GM23338 (cell line): ENCODE measurements at regions not wholly inside any gene's neighbourhood (a gene's known extent, or its start where the extent isn't known, plus 50 kb on each side); places are given as distances from the start of the nearest gene placed in this dataset.

Source experiments
- ATAC-seq: fragments of 200-7000 bp; cut with Tn5 transposase; 3 replicates; pipeline ENCODE4 v1.9.1; 2020
- DNase-seq: peaks from one replicate; pipeline ENCODE4 v3.0.0-alpha.2; 2015; ENCODE audit warnings: low spot score
- H2AFZ ChIP-seq: fragments of 200-600 bp; sonication (generic); 2 replicates; pipeline ENCODE4 v1.8.0; 2016; ENCODE audit warnings: antibody characterized with exemption, mild to moderate bottlenecking, moderate library complexity
- H3F3A ChIP-seq: fragments of 200-600 bp; sonication (generic); replicated peaks from 2 replicates; pipeline ENCODE4 v1.8.0; 2017; ENCODE audit warnings: antibody characterized with exemption, mixed run types, low read depth
- H3K27ac ChIP-seq: fragments of 200-600 bp; sonication (generic); 2 replicates; pipeline ENCODE4 v1.6.1; 2016; ENCODE audit warnings: low read depth
- H3K27me3 ChIP-seq: fragments of 200-600 bp; sonication (generic); 2 replicates; pipeline ENCODE4 v1.8.0; 2016; ENCODE audit warnings: mild to moderate bottlenecking, mixed run types, moderate library complexity; ENCODE audit not compliant: insufficient read depth
- H3K36me3 ChIP-seq: fragments of 200-600 bp; sonication (generic); 2 replicates; pipeline ENCODE4 v1.8.0; 2016; ENCODE audit warnings: mild to moderate bottlenecking; ENCODE audit not compliant: insufficient read depth
- H3K4me1 ChIP-seq: fragments of 200-600 bp; sonication (generic); 2 replicates; pipeline ENCODE4 v1.8.0; 2016; ENCODE audit warnings: mild to moderate bottlenecking, moderate library complexity; ENCODE audit not compliant: insufficient read depth
- H3K4me2 ChIP-seq: fragments of 200-600 bp; sonication (generic); 2 replicates; pipeline ENCODE4 v1.7.1; 2017; ENCODE audit warnings: mixed run types
- H3K4me3 ChIP-seq: fragments of 200-600 bp; sonication (generic); 2 replicates; pipeline ENCODE4 v1.6.1; 2016; ENCODE audit warnings: mixed run types
- H3K79me2 ChIP-seq: fragments of 200-600 bp; sonication (generic); replicated peaks from 2 replicates; pipeline ENCODE4 v1.8.0; 2017; ENCODE audit warnings: mild to moderate bottlenecking; ENCODE audit not compliant: insufficient read depth
- H3K9me2 ChIP-seq: fragments of 200-600 bp; sonication (generic); 2 replicates; pipeline ENCODE4 v1.8.0; 2017; ENCODE audit not compliant: insufficient read depth
- H4K20me1 ChIP-seq: fragments of 200-600 bp; sonication (generic); replicated peaks from 2 replicates; pipeline ENCODE4 v1.8.0; 2017; ENCODE audit warnings: mild to moderate bottlenecking; ENCODE audit not compliant: insufficient read depth
- H3K27ac Mint-ChIP-seq: 2 replicates; pipeline ENCODE4 v1.8.0; 2020; ENCODE audit warnings: inconsistent platforms, mild to moderate bottlenecking, moderate library complexity, mixed read lengths
- H3K27me3 Mint-ChIP-seq: 3 replicates; pipeline ENCODE4 v1.8.0; 2022; ENCODE audit warnings: low read depth, mild to moderate bottlenecking, moderate library complexity, mixed read lengths, inconsistent platforms; ENCODE audit not compliant: insufficient read depth, poor library complexity
- H3K36me3 Mint-ChIP-seq: 3 replicates; pipeline ENCODE4 v1.8.0; 2021; ENCODE audit warnings: low read depth, mild to moderate bottlenecking, inconsistent platforms, moderate library complexity, mixed read lengths
- H3K4me1 Mint-ChIP-seq: 3 replicates; pipeline ENCODE4 v1.8.0; 2020; ENCODE audit warnings: mild to moderate bottlenecking, inconsistent platforms, mixed read lengths
- H3K4me3 Mint-ChIP-seq: 3 replicates; pipeline ENCODE4 v1.8.0; 2021; ENCODE audit warnings: moderate library complexity, mild to moderate bottlenecking, inconsistent platforms, mixed read lengths
- H3K9me3 Mint-ChIP-seq: 3 replicates; pipeline ENCODE4 v1.8.0; 2020; ENCODE audit warnings: moderate library complexity, mild to moderate bottlenecking, inconsistent platforms, mixed read lengths
- CREB1 ChIP-seq: fragments of 250-450 bp; sonication (Bioruptor Pico); IDR thresholded peaks from 2 replicates; pipeline ENCODE4 v1.5.0; 2020; ENCODE audit warnings: low read depth, mild to moderate bottlenecking, moderate library complexity
- CTCF ChIP-seq, 2 experiments: fragments of 200-600 bp in 1 of 2; sonication (generic) in 1 of 2; conservative IDR thresholded peaks; 2 replicates each; pipeline versions ENCODE4 v1.5.1 to v1.6.1; 2016 to 2017; ENCODE audit warnings: antibody characterized with exemption in 2 of 2, low read depth in 2 of 2, mild to moderate bottlenecking in 2 of 2, moderate library complexity in 1 of 2
- POLR2AphosphoS5 ChIP-seq: IDR thresholded peaks from 2 replicates; pipeline ENCODE4 v1.6.1; 2016; ENCODE audit warnings: antibody characterized with exemption, low read depth
- REST ChIP-seq: IDR thresholded peaks from one replicate; pipeline ENCODE4 v1.6.1; 2018; ENCODE audit warnings: antibody characterized with exemption; ENCODE audit not compliant: unreplicated experiment
- ZNF114 ChIP-seq: fragments of 250-450 bp; sonication (Bioruptor Pico); IDR thresholded peaks from 2 replicates; pipeline ENCODE4 v1.5.0; 2020; ENCODE audit warnings: mild to moderate bottlenecking, moderate library complexity
- ZNF331 ChIP-seq: fragments of 250-450 bp; sonication (Bioruptor Pico); IDR thresholded peaks from 2 replicates; pipeline ENCODE4 v1.5.0; 2020; ENCODE audit warnings: low read depth, mild to moderate bottlenecking, moderate library complexity
- ZNF462 ChIP-seq: fragments of 250-450 bp; sonication (Bioruptor Pico); IDR thresholded peaks from 2 replicates; pipeline ENCODE4 v1.5.0; 2020; ENCODE audit warnings: mild to moderate bottlenecking, moderate library complexity

- TF ChIP-seq ZNF462 (CRISPR knock-in tag): no peak
Measured at GRCh38 chr4:75122424-75123014, 189.6 kb downstream of the PARM1 start (continued).

GRCh38 chr4:75118739-75119138 lies 185.8 kb downstream of the PARM1 start:
- Histone ChIP-seq H3K27ac (no peak overlapping the region), H3K79me2 (no peaks in the 10 kb centered on the region), H3K27me3 (no peaks in the 10 kb centered on the region), H3K4me1 (no peaks in the 10 kb centered on the region), H4K20me1 (no peaks in the 10 kb centered on the region), H2AFZ (no peak overlapping the region), H3K9me2 (no peaks in the 10 kb centered on the region), H3K4me2 (no peak overlapping the region), H3F3A (no peaks in the 10 kb centered on the region), H3K4me3 (no peak overlapping the region), H3K36me3 (no peaks in the 10 kb centered on the region)
- Mint-ChIP-seq H3K36me3 (peaks cover 23% of the 10 kb centered on the region; the same call in 2 of the 3 replicates), H3K4me3 (no peak overlapping the region), H3K4me1 (no peaks in the 10 kb centered on the region; the same call in 2 of the 3 replicates), H3K9me3 (peaks cover 26% of the 10 kb centered on the region), H3K27ac (no peak overlapping the region), H3K27me3 (peaks cover 5% of the 10 kb centered on the region)
- no peak for TF ChIP-seq REST
- TF ChIP-seq ZNF114 (CRISPR knock-in tag): no peak
- TF ChIP-seq CREB1 (CRISPR knock-in tag): no peak
- no peak for TF ChIP-seq POLR2AphosphoS5
- no peak for TF ChIP-seq CTCF (conservative IDR thresholded peaks at IDR 0.05; ENCODE audit: low read depth in 2 of 2)
- TF ChIP-seq ZNF331 (CRISPR knock-in tag): no peak
- DNase-seq (no peak), ATAC-seq (no peak)
